GM23248 (cell line): ENCODE measurements at regions not wholly inside any gene's neighbourhood (a gene's known extent, or its start where the extent isn't known, plus 50 kb on each side); places are given as distances from the start of the nearest gene placed in this dataset.

Experiments used
- DNase-seq: peaks from one replicate; pipeline ENCODE4 v3.0.0-alpha.2; 2015
- H2AFZ ChIP-seq: fragments of 200-600 bp; sonication (generic); 2 replicates; pipeline ENCODE4 v1.6.1; 2016; ENCODE audit warnings: antibody characterized with exemption
- H3F3A ChIP-seq: fragments of 200-600 bp; sonication (generic); 2 replicates; pipeline ENCODE4 v1.6.1; 2016; ENCODE audit warnings: mild to moderate bottlenecking, antibody characterized with exemption, mixed run types; ENCODE audit not compliant: insufficient read depth
- H3K27ac ChIP-seq: fragments of 200-600 bp; sonication (generic); 2 replicates; pipeline ENCODE4 v1.5.1; 2016; ENCODE audit warnings: mild to moderate bottlenecking
- H3K27me3 ChIP-seq: fragments of 200-600 bp; sonication (generic); replicated peaks from 2 replicates; pipeline ENCODE4 v1.6.1; 2016; ENCODE audit warnings: mild to moderate bottlenecking; ENCODE audit not compliant: insufficient read depth
- H3K36me3 ChIP-seq: fragments of 200-600 bp; sonication (generic); 2 replicates; pipeline ENCODE4 v1.6.1; 2016; ENCODE audit warnings: low read depth, mild to moderate bottlenecking
- H3K4me1 ChIP-seq: fragments of 200-600 bp; sonication (generic); 2 replicates; pipeline ENCODE4 v1.6.1; 2016; ENCODE audit warnings: mild to moderate bottlenecking; ENCODE audit not compliant: insufficient read depth
- H3K4me2 ChIP-seq: fragments of 200-600 bp; sonication (generic); one replicate; pipeline ENCODE4 v1.6.1; 2016; ENCODE audit warnings: mild to moderate bottlenecking; ENCODE audit not compliant: unreplicated experiment
- H3K4me3 ChIP-seq: fragments of 200-600 bp; sonication (generic); 2 replicates; pipeline ENCODE4 v1.5.1; 2016; ENCODE audit warnings: mild to moderate bottlenecking
- H3K79me2 ChIP-seq: fragments of 200-600 bp; sonication (generic); 2 replicates; pipeline ENCODE4 v1.6.1; 2016; ENCODE audit warnings: mild to moderate bottlenecking; ENCODE audit not compliant: insufficient read depth
- H3K9ac ChIP-seq: fragments of 200-600 bp; sonication (generic); 2 replicates; pipeline ENCODE4 v1.6.1; 2016; ENCODE audit warnings: mild to moderate bottlenecking
- H3K9me2 ChIP-seq: fragments of 200-600 bp; sonication (generic); 2 replicates; pipeline ENCODE4 v1.6.1; 2016; ENCODE audit warnings: mixed run types, mild to moderate bottlenecking, moderate library complexity; ENCODE audit not compliant: insufficient read depth
- H3K9me3 ChIP-seq: fragments of 200-600 bp; sonication (generic); one replicate; pipeline ENCODE4 v1.6.1; 2017; ENCODE audit warnings: low read depth
- H4K20me1 ChIP-seq: fragments of 200-600 bp; sonication (generic); 2 replicates; pipeline ENCODE4 v1.6.0; 2016; ENCODE audit not compliant: insufficient read depth
- EZH2 ChIP-seq: fragments of 200-600 bp; sonication (generic); IDR thresholded peaks from 2 replicates; pipeline ENCODE4 v1.6.1; 2018; ENCODE audit warnings: antibody characterized with exemption, mild to moderate bottlenecking; ENCODE audit not compliant: insufficient read depth, poor library complexity, severe bottlenecking
- EZH2phosphoT487 ChIP-seq: fragments of 200-600 bp; sonication (generic); IDR thresholded peaks from 2 replicates; pipeline ENCODE4 v1.6.1; 2018; ENCODE audit warnings: antibody characterized with exemption, moderate library complexity, mild to moderate bottlenecking, low read depth; ENCODE audit not compliant: insufficient read depth
- WGBS, 2 experiments: methylation state at CpG; one replicate each; pipeline ENCODE4 v1.1.6; 2015 to 2017; ENCODE audit warnings: low lambda C conversion rate in 2 of 2, low coverage in 1 of 2; ENCODE audit errors: missing lambda C conversion rate in 2 of 2; 5-methylcytosine and 5-hydroxymethylcytosine counted together
- in situ Hi-C: fragments of 300-500 bp; cut with MboI; formaldehyde crosslinking; loops from 2 replicates; pipeline ENCODE4 v1.15.0; 2020

DNA sequence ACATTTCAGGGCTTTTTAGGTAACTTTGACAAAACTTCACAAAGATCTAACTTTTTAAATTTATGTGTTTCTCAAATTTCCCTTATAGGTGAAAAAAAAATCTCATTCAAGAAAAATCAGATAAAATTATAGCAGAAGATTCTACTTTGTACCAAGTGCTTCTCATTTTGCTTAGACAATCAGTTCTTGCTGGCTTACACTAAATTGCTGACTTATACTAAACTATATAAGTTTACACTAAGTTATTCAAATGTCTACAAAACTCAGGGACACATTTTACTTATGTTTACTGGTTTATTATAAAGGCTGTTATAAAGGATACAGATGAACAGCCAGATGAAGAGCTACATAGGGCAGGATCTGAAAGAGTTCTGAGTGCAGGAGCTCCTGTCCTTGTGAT lies 195.1 kb downstream of the ZPLD1 start:
- H3K9me3 ChIP-seq: no peaks in the 10 kb centered on the region
- no peaks in the 10 kb centered on the region for H3K79me2 ChIP-seq
- no peaks in the 10 kb centered on the region for H3K36me3 ChIP-seq
- H3K4me3 ChIP-seq: no peak overlapping the region
- H3K4me2 ChIP-seq: no peak overlapping the region
- no peak for TF ChIP-seq EZH2
- TF ChIP-seq EZH2phosphoT487: no peak
- H3K9me2 ChIP-seq: no peaks in the 10 kb centered on the region
- no peak overlapping the region for H3K27ac ChIP-seq
- no peak overlapping the region for H2AFZ ChIP-seq
- DNase-seq: no peak
- in situ Hi-C loops: no loop called here
- no peak overlapping the region for H3K9ac ChIP-seq
- no peaks in the 10 kb centered on the region for H3K27me3 ChIP-seq
- H3F3A ChIP-seq: no peaks in the 10 kb centered on the region
- no peaks in the 10 kb centered on the region for H4K20me1 ChIP-seq
- H3K4me1 ChIP-seq: no peaks in the 10 kb centered on the region

DNA sequence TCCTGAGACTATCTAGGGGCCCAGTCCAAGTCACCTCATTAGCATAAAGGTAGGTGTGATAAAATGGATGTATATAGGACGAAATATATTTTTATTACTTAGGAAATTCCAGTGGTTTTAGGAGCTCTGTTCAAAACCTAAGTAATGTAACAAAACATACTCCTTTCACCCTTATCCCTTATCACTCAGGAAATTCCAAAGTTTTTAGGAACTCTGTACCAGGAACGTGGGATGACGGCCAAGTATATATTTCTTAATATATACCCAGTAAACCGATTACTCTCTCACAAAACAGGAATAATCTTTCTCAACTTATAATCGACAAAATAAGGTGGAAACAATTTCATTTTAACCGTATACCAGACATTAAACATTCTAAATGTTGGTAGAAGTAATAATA lies 195.7 kb downstream of the ZPLD1 start:
- H3K36me3 ChIP-seq: no peaks in the 10 kb centered on the region
- no peak for TF ChIP-seq EZH2phosphoT487
- TF ChIP-seq EZH2: no peak

GRCh38 chr3:102643546-102643945 lies 208.7 kb downstream of the ZPLD1 start:
- H3F3A ChIP-seq: no peaks in the 10 kb centered on the region
- no peak for TF ChIP-seq EZH2
- TF ChIP-seq EZH2phosphoT487: no peak
- H3K9me2 ChIP-seq: no peaks in the 10 kb centered on the region
- H3K27me3 ChIP-seq: no peaks in the 10 kb centered on the region
- H3K9me3 ChIP-seq: no peaks in the 10 kb centered on the region
- H3K79me2 ChIP-seq: no peaks in the 10 kb centered on the region
- DNase-seq: no peak
- H2AFZ ChIP-seq: no peak overlapping the region
- H3K4me3 ChIP-seq: no peak overlapping the region
- H3K36me3 ChIP-seq: no peaks in the 10 kb centered on the region
- H3K27ac ChIP-seq: no peak overlapping the region
- H3K4me2 ChIP-seq: no peak overlapping the region
- H4K20me1 ChIP-seq: no peaks in the 10 kb centered on the region
- in situ Hi-C loops: no loop called here
- no peaks in the 10 kb centered on the region for H3K4me1 ChIP-seq
- WGBS, 2 experiments: 47 to 49% methylated on average over 4 of the region's 4 CpGs
- no peak overlapping the region for H3K9ac ChIP-seq

More for the DNA sequence above, 195.7 kb downstream of the ZPLD1 start:
- in situ Hi-C loops: no loop called here
- H3K27ac ChIP-seq: no peak overlapping the region
- no peaks in the 10 kb centered on the region for H4K20me1 ChIP-seq
- DNase-seq: no peak
- no peaks in the 10 kb centered on the region for H3K27me3 ChIP-seq
- no peak overlapping the region for H3K4me3 ChIP-seq
- H3K4me2 ChIP-seq: no peak overlapping the region
- WGBS, 2 experiments: 32 to 35% methylated on average over 6 of the region's 6 CpGs
- no peak overlapping the region for H3K9ac ChIP-seq
- H3K4me1 ChIP-seq: no peaks in the 10 kb centered on the region
- H3K79me2 ChIP-seq: no peaks in the 10 kb centered on the region
- H2AFZ ChIP-seq: no peak overlapping the region
- no peaks in the 10 kb centered on the region for H3K9me2 ChIP-seq
- H3F3A ChIP-seq: no peaks in the 10 kb centered on the region
- H3K9me3 ChIP-seq: no peaks in the 10 kb centered on the region

DNA sequence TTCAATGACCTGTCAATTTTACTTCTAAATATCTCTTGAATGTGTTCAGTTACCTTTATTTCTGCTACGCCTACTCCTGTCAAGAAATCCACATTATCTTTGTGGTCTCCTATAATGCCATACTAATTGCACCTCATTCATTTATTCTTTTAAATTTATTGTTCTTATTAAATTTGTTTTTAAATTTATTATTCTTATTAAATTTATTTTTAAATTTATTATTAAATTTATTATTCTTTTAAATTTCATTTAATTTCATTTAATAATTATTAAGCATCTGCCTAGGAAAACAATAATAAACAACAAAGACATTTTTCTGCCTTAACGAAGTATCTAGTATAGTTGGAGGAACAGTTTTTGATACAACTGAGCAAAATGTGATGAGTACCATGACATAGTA lies 211.7 kb downstream of the ZPLD1 start:
- Histone ChIP-seq H3K4me2 (no peak overlapping the region), H2AFZ (no peak overlapping the region), H3K9me2 (no peaks in the 10 kb centered on the region), H3K4me3 (no peak overlapping the region), H3K27me3 (no peaks in the 10 kb centered on the region), H3K79me2 (no peaks in the 10 kb centered on the region), H3K9ac (no peak overlapping the region), H4K20me1 (no peaks in the 10 kb centered on the region), H3K36me3 (no peaks in the 10 kb centered on the region), H3K9me3 (no peaks in the 10 kb centered on the region), H3K4me1 (no peaks in the 10 kb centered on the region), H3K27ac (no peak overlapping the region), H3F3A (no peaks in the 10 kb centered on the region)
- in situ Hi-C loops: no loop called here
- WGBS, 2 experiments: 28 to 44% methylated on average over 2 of the region's 2 CpGs
- DNase-seq: no peak
- no peak for TF ChIP-seq EZH2
- no peak for TF ChIP-seq EZH2phosphoT487

- Histone ChIP-seq H2AFZ (no peak overlapping the region), H3K36me3 (no peaks in the 10 kb centered on the region), H3F3A (no peaks in the 10 kb centered on the region), H3K4me1 (no peaks in the 10 kb centered on the region), H3K27me3 (no peaks in the 10 kb centered on the region), H3K4me2 (no peak overlapping the region), H3K4me3 (no peak overlapping the region), H3K27ac (no peak overlapping the region), H3K9me2 (no peaks in the 10 kb centered on the region), H3K79me2 (no peaks in the 10 kb centered on the region), H3K9me3 (no peaks in the 10 kb centered on the region), H3K9ac (no peak overlapping the region), H4K20me1 (no peaks in the 10 kb centered on the region)
- in situ Hi-C loops: no loop called here
- 34 to 50% methylated on average over 3 of the region's 3 CpGs for WGBS, 2 experiments
- no peak for DNase-seq
- TF ChIP-seq EZH2phosphoT487 (no peak), EZH2 (no peak)
These were observed 225.8 kb downstream of the ZPLD1 start for GRCh38 chr3:102660653-102661052.
